ENCODE measurements at regions not wholly inside any gene's neighbourhood (a gene's known extent, or its start where the extent isn't known, plus 50 kb on each side); places are given as distances from the start of the nearest gene placed in this dataset.
A peak's percentile ranks its signal among the peaks of the same experiment; 100 is the strongest.

DNA sequence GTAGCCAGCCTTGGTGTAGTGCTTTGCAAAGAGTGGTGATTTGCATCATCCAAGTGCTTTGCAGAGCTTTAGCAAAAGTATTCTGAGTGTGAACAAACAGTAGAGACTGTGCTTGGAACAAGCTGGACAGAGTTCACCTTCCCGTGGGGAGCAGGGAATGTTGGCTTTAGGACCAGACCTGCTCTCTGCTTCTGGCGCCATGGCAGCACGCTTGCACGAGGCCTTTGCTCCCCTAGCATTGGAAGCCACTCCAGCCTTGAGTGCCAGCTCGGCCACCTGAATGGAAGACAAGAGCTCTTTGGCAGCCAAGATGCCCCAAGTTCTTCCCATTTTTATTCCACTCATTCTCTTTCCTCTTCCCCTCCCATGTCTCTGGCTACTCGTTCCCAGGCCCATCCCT lies 250.8 kb upstream of the OSR1 start:
- Histone ChIP-seq H3T11ph (ENCODE audit: low read length) (no peak overlapping the region), H4K20me1 (ENCODE audit: control insufficient read depth, insufficient read depth, insufficient read length) (no peaks in the 10 kb centered on the region), H2AK5ac (ENCODE audit: insufficient read length, low read length) (no peak overlapping the region), H2BK20ac (ENCODE audit: low read depth, low read length, poor library complexity, severe bottlenecking) (peak overlapping the region; percentile 66), H3K79me1 (ENCODE audit: insufficient read depth, low read depth, low read length, poor library complexity, severe bottlenecking) (no peaks in the 10 kb centered on the region), H3K18ac (ENCODE audit: insufficient read length, low read depth, low read length) (no peak overlapping the region), H3K4ac (ENCODE audit: low read depth, low read length) (no peak overlapping the region), H3K9ac (ENCODE audit: extremely low read depth, insufficient read length, low read length) (no peak overlapping the region), H3K23me2 (ENCODE audit: insufficient read length, low read depth, low read length, poor library complexity, severe bottlenecking) (no peaks in the 10 kb centered on the region), H2AFZ (ENCODE audit: low read length) (no peak overlapping the region), H4K8ac (replicated peaks; ENCODE audit: insufficient read length, low read depth, low read length) (no peak overlapping the region), H3K4me2 (ENCODE audit: insufficient read depth, insufficient read length, low read length) (no peak overlapping the region), H3K27ac (ENCODE audit: insufficient read length, low read depth, low read length) (no peak overlapping the region), H4K5ac (ENCODE audit: insufficient read length, low read depth, low read length) (no peak overlapping the region), H2BK12ac (ENCODE audit: insufficient read length, low read depth, low read length) (no peak overlapping the region), H2BK120ac (ENCODE audit: low read depth, low read length, poor library complexity, severe bottlenecking) (no peak overlapping the region), H3K27me3 (ENCODE audit: insufficient read depth, low read length) (no peaks in the 10 kb centered on the region), H3K14ac (ENCODE audit: insufficient read depth, low read length) (no peak overlapping the region), H2BK15ac (ENCODE audit: low read depth, low read length) (no peak overlapping the region), H3K23ac (ENCODE audit: insufficient read length, low read depth, low read length) (no peak overlapping the region), H3K79me2 (ENCODE audit: insufficient read depth, low read length) (no peaks in the 10 kb centered on the region), H2BK5ac (ENCODE audit: insufficient read length, low read length) (no peak overlapping the region), H3K4me1 (ENCODE audit: insufficient read depth, low read length) (no peaks in the 10 kb centered on the region), H4K91ac (ENCODE audit: insufficient read length, low read depth, low read length) (no peak overlapping the region), H3K56ac (ENCODE audit: insufficient read length, low read depth, low read length) (no peak overlapping the region), H3K9me3 (ENCODE audit: control insufficient read depth, low read depth, low read length) (no peaks in the 10 kb centered on the region)
- H3K4me3 Mint-ChIP-seq = no peak overlapping the region
- H3K4me1 Mint-ChIP-seq = peaks cover 4 to 6% of the 10 kb centered on the region in 2 experiments
- H3K9me3 Mint-ChIP-seq = peaks cover 4% of the 10 kb centered on the region in 2 experiments
- no peak for DNase-seq
- TF ChIP-seq, protein P1, sequence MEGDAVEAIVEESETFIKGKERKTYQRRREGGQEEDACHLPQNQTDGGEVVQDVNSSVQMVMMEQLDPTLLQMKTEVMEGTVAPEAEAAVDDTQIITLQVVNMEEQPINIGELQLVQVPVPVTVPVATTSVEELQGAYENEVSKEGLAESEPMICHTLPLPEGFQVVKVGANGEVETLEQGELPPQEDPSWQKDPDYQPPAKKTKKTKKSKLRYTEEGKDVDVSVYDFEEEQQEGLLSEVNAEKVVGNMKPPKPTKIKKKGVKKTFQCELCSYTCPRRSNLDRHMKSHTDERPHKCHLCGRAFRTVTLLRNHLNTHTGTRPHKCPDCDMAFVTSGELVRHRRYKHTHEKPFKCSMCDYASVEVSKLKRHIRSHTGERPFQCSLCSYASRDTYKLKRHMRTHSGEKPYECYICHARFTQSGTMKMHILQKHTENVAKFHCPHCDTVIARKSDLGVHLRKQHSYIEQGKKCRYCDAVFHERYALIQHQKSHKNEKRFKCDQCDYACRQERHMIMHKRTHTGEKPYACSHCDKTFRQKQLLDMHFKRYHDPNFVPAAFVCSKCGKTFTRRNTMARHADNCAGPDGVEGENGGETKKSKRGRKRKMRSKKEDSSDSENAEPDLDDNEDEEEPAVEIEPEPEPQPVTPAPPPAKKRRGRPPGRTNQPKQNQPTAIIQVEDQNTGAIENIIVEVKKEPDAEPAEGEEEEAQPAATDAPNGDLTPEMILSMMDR (conservative IDR thresholded peaks at IDR 0.05) = no peak
- H3K27ac Mint-ChIP-seq = peak overlapping the region in 1 of 3 experiments; percentile 1; a peak in 1 of 7 replicates
- H3K27me3 Mint-ChIP-seq (ENCODE audit: low read depth) = peaks cover 9% of the 10 kb centered on the region
- WGBS (ENCODE audit: extremely low coverage, insufficient read length, low lambda C conversion rate) = no CpG with 5 or more reads among the region's 6 CpGs
- H3K36me3 Mint-ChIP-seq (ENCODE audit: insufficient read depth in 1 of 3, low read depth in 3 of 3) = peaks cover 0 to 5% (median 3%) of the 10 kb centered on the region in 3 experiments; a peak in 4 of 7 replicates

All from H9 (cell line).